ENCODE measurements at regions not wholly inside any gene's neighbourhood (a gene's known extent, or its start where the extent isn't known, plus 50 kb on each side); places are given as distances from the start of the nearest gene placed in this dataset.
A peak's percentile ranks its signal among the peaks of the same experiment; 100 is the strongest.

DNA sequence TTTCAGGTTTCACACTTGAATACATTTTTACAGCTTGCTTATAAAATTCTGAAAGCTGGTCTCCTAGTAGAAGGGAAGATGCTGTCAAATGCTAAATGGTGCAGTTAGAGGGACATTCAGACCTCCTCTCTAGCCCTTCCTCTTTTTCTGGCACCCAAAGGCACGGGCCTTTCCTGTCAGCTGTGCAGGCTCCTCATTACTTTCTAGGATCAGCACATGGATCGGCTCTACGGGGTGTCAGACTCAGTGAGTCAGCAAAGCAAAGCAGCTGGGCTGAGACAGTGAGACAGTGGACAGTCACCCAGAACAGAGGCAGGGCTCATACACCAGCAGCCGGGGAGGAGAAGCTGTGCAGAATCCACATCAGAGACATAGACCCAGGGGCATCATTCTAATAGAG, 80.0 kb upstream of the TNC start:
- H3K9me3 ChIP-seq: no peaks in the 10 kb centered on the region
- no peaks in the 10 kb centered on the region for H3K4me1 ChIP-seq (ENCODE audit: insufficient read depth)
- H3K4me3 ChIP-seq: no peak overlapping the region
- 38 to 51% (median 40%) methylated on average over 4 of the region's 4 CpGs for WGBS, 3 donors
- no peak overlapping the region for H3K27ac ChIP-seq
- TF ChIP-seq EP300 (IDR thresholded peaks at IDR 0.05): no peak
- TF ChIP-seq, protein P1, sequence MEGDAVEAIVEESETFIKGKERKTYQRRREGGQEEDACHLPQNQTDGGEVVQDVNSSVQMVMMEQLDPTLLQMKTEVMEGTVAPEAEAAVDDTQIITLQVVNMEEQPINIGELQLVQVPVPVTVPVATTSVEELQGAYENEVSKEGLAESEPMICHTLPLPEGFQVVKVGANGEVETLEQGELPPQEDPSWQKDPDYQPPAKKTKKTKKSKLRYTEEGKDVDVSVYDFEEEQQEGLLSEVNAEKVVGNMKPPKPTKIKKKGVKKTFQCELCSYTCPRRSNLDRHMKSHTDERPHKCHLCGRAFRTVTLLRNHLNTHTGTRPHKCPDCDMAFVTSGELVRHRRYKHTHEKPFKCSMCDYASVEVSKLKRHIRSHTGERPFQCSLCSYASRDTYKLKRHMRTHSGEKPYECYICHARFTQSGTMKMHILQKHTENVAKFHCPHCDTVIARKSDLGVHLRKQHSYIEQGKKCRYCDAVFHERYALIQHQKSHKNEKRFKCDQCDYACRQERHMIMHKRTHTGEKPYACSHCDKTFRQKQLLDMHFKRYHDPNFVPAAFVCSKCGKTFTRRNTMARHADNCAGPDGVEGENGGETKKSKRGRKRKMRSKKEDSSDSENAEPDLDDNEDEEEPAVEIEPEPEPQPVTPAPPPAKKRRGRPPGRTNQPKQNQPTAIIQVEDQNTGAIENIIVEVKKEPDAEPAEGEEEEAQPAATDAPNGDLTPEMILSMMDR (IDR thresholded peaks at IDR 0.05): no peak
- no peak for TF ChIP-seq POLR2A (IDR thresholded peaks at IDR 0.05)
- H3K36me3 ChIP-seq: no peaks in the 10 kb centered on the region
- no peak for DNase-seq
- intact Hi-C loops (cut with DNase I): no loop called here
- no peaks in the 10 kb centered on the region for H3K27me3 ChIP-seq

DNA sequence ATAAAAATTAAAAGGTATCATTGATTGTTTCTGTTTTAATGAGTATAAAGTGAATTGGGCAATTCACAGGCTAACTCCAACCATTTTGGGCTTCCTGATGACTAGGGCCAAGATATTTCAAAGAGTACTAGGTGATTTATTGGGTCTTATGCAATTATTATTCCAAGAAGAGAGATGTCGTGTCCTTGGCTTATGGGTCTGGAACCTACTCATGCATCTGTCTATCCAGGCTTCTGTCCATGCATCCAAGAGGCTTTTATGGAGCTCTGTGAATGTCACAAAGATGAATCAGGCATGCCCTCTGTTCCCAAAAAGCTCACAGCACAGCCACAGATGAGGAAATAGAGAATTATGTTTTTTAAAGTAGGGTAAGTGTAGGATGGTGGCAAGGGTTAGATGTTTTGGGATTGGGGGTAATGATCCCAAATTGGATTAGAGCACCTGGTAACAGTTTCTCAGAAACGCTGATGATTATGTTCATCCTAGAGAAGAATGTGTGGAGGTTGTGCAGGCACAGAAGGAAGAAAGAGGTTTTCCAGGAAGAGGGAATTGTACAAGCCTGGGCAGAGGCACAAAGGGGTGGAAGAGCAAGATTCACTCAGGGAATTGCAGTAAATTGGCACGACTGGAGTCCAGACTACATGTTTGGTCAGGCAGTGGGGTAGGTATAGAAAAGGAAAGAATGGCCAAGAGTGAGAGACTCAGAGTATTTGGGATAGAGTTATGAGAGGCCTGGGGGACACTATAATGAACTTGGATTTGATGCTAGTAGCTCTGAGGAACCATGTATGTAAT, 83.0 kb upstream of the TNC start:
- 36 to 56% (median 53%) methylated on average over 3 of the region's 3 CpGs for WGBS, 3 donors
- TF ChIP-seq POLR2A (IDR thresholded peaks at IDR 0.05) (no peak), EP300 (IDR thresholded peaks at IDR 0.05) (peak; percentile 12)
- TF ChIP-seq, protein P1 (IDR thresholded peaks at IDR 0.05): no peak
- Histone ChIP-seq H3K27ac (no peak overlapping the region), H3K27me3 (no peaks in the 10 kb centered on the region), H3K9me3 (no peaks in the 10 kb centered on the region), H3K36me3 (no peaks in the 10 kb centered on the region), H3K4me3 (no peak overlapping the region), H3K4me1 (ENCODE audit: insufficient read depth) (no peaks in the 10 kb centered on the region)
- no peak for DNase-seq
- intact Hi-C loops (cut with DNase I): no loop called here

DNA sequence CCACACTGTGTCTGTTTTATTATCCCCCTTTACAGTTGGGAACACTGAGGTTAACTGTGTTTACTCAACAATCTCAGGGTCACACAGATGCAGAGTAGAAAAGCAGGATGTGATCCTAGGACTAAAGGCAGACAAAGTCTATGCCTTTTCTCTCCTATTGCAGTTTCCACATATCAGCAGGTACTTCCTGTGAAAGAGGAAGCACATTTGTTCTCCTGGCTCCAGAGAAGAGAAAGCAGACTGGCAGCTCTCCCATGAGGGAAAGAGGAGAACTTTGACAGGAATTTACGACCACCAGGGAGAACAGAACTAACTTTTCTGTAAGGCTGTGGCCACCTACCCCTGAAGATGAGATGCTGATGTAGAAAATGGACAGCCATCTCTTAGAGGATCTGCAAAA, 84.2 kb upstream of the TNC start:
- H3K27me3 ChIP-seq: no peaks in the 10 kb centered on the region
- no peak for TF ChIP-seq POLR2A (IDR thresholded peaks at IDR 0.05)
- TF ChIP-seq, protein P1 (IDR thresholded peaks at IDR 0.05): no peak
- no peak for TF ChIP-seq EP300 (IDR thresholded peaks at IDR 0.05)
- no peaks in the 10 kb centered on the region for H3K9me3 ChIP-seq
- H3K36me3 ChIP-seq: no peaks in the 10 kb centered on the region
- DNase-seq: no peak
- no peak overlapping the region for H3K4me3 ChIP-seq
- intact Hi-C loops (cut with DNase I): no loop called here
- 48 to 62% (median 50%) methylated on average over 1 of the region's 1 CpG for WGBS, 3 donors
- no peaks in the 10 kb centered on the region for H3K4me1 ChIP-seq (ENCODE audit: insufficient read depth)
- no peak overlapping the region for H3K27ac ChIP-seq

DNA sequence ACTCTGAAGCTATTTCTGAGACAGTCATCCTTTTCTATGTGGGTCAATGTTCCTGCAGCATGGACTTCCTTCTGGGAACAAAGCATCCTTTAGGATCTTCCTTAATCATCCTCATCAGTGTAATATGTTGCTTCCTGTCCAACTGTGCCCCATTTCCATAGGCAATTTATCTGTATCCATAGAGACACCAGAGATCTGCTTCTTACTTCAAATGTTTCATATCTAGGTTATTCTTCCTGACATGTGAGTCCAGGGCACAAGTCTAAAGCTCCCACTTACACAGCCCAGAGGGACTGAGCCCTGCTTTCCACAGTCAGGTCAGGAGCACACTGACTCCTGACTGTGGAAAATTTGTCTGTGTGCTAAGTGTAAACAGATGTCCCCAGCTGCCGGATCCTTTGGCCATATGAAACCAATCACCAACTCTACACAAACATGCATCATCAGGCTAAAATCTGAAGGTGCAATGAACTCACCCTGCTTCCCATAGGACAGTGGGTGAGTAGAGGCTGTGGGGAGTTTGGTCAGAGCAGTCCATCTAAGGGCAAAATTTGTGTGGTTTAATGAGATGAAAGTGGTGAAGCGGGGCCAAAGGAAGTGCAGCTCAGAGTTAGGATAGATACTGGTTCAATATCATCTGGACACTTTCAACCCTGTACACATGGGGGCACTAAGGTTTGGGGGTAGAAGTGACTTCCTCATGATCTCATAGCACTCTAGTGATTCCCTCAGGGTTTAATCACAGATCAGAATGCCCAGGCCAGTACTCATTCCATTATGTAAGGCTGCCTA, 85.2 kb upstream of the TNC start:
- no peaks in the 10 kb centered on the region for H3K9me3 ChIP-seq
- 26 to 54% (median 34%) methylated on average over 2 of the region's 2 CpGs for WGBS, 3 donors
- no peaks in the 10 kb centered on the region for H3K27me3 ChIP-seq
- no peak overlapping the region for H3K27ac ChIP-seq
- no peaks in the 10 kb centered on the region for H3K36me3 ChIP-seq
- no peak for TF ChIP-seq EP300 (IDR thresholded peaks at IDR 0.05)
- TF ChIP-seq POLR2A (IDR thresholded peaks at IDR 0.05): no peak
- TF ChIP-seq, protein P1 (IDR thresholded peaks at IDR 0.05): no peak
- DNase-seq: no peak
- H3K4me1 ChIP-seq (ENCODE audit: insufficient read depth): no peaks in the 10 kb centered on the region
- intact Hi-C loops (cut with DNase I): no loop called here
- H3K4me3 ChIP-seq: no peak overlapping the region
